GM23338 (cell line): ENCODE measurements at regions not wholly inside any gene's neighbourhood (a gene's known extent, or its start where the extent isn't known, plus 50 kb on each side); places are given as distances from the start of the nearest gene placed in this dataset.
"Not testable (repeated sequence)": the region's sequence is repeated elsewhere in the genome, so short reads cannot be mapped to it uniquely, and the experiment has no call there.

ENCODE experiments used
- ATAC-seq: fragments of 200-7000 bp; cut with Tn5 transposase; 3 replicates; pipeline ENCODE4 v1.9.1; 2020
- DNase-seq: peaks from one replicate; pipeline ENCODE4 v3.0.0-alpha.2; 2015; ENCODE audit warnings: low spot score
- H2AFZ ChIP-seq: fragments of 200-600 bp; sonication (generic); 2 replicates; pipeline ENCODE4 v1.8.0; 2016; ENCODE audit warnings: antibody characterized with exemption, mild to moderate bottlenecking, moderate library complexity
- H3F3A ChIP-seq: fragments of 200-600 bp; sonication (generic); replicated peaks from 2 replicates; pipeline ENCODE4 v1.8.0; 2017; ENCODE audit warnings: antibody characterized with exemption, mixed run types, low read depth
- H3K27ac ChIP-seq: fragments of 200-600 bp; sonication (generic); 2 replicates; pipeline ENCODE4 v1.6.1; 2016; ENCODE audit warnings: low read depth
- H3K27me3 ChIP-seq: fragments of 200-600 bp; sonication (generic); 2 replicates; pipeline ENCODE4 v1.8.0; 2016; ENCODE audit warnings: mild to moderate bottlenecking, mixed run types, moderate library complexity; ENCODE audit not compliant: insufficient read depth
- H3K36me3 ChIP-seq: fragments of 200-600 bp; sonication (generic); 2 replicates; pipeline ENCODE4 v1.8.0; 2016; ENCODE audit warnings: mild to moderate bottlenecking; ENCODE audit not compliant: insufficient read depth
- H3K4me1 ChIP-seq: fragments of 200-600 bp; sonication (generic); 2 replicates; pipeline ENCODE4 v1.8.0; 2016; ENCODE audit warnings: mild to moderate bottlenecking, moderate library complexity; ENCODE audit not compliant: insufficient read depth
- H3K4me2 ChIP-seq: fragments of 200-600 bp; sonication (generic); 2 replicates; pipeline ENCODE4 v1.7.1; 2017; ENCODE audit warnings: mixed run types
- H3K4me3 ChIP-seq: fragments of 200-600 bp; sonication (generic); 2 replicates; pipeline ENCODE4 v1.6.1; 2016; ENCODE audit warnings: mixed run types
- H3K79me2 ChIP-seq: fragments of 200-600 bp; sonication (generic); replicated peaks from 2 replicates; pipeline ENCODE4 v1.8.0; 2017; ENCODE audit warnings: mild to moderate bottlenecking; ENCODE audit not compliant: insufficient read depth
- H3K9me2 ChIP-seq: fragments of 200-600 bp; sonication (generic); 2 replicates; pipeline ENCODE4 v1.8.0; 2017; ENCODE audit not compliant: insufficient read depth
- H4K20me1 ChIP-seq: fragments of 200-600 bp; sonication (generic); replicated peaks from 2 replicates; pipeline ENCODE4 v1.8.0; 2017; ENCODE audit warnings: mild to moderate bottlenecking; ENCODE audit not compliant: insufficient read depth
- H3K27ac Mint-ChIP-seq: 2 replicates; pipeline ENCODE4 v1.8.0; 2020; ENCODE audit warnings: inconsistent platforms, mild to moderate bottlenecking, moderate library complexity, mixed read lengths
- H3K27me3 Mint-ChIP-seq: 3 replicates; pipeline ENCODE4 v1.8.0; 2022; ENCODE audit warnings: low read depth, mild to moderate bottlenecking, moderate library complexity, mixed read lengths, inconsistent platforms; ENCODE audit not compliant: insufficient read depth, poor library complexity
- H3K36me3 Mint-ChIP-seq: 3 replicates; pipeline ENCODE4 v1.8.0; 2021; ENCODE audit warnings: low read depth, mild to moderate bottlenecking, inconsistent platforms, moderate library complexity, mixed read lengths
- H3K4me1 Mint-ChIP-seq: 3 replicates; pipeline ENCODE4 v1.8.0; 2020; ENCODE audit warnings: mild to moderate bottlenecking, inconsistent platforms, mixed read lengths
- H3K4me3 Mint-ChIP-seq: 3 replicates; pipeline ENCODE4 v1.8.0; 2021; ENCODE audit warnings: moderate library complexity, mild to moderate bottlenecking, inconsistent platforms, mixed read lengths
- H3K9me3 Mint-ChIP-seq: 3 replicates; pipeline ENCODE4 v1.8.0; 2020; ENCODE audit warnings: moderate library complexity, mild to moderate bottlenecking, inconsistent platforms, mixed read lengths
- CREB1 ChIP-seq: fragments of 250-450 bp; sonication (Bioruptor Pico); IDR thresholded peaks from 2 replicates; pipeline ENCODE4 v1.5.0; 2020; ENCODE audit warnings: low read depth, mild to moderate bottlenecking, moderate library complexity
- ETS1 ChIP-seq: IDR thresholded peaks from 2 replicates; pipeline ENCODE4 v1.6.1; 2016; ENCODE audit warnings: antibody characterized with exemption
- EZH2 ChIP-seq: fragments of 200-600 bp; sonication (generic); IDR thresholded peaks from one replicate; pipeline ENCODE4 v1.8.0; 2017; ENCODE audit warnings: antibody characterized with exemption, mild to moderate bottlenecking, low read depth; ENCODE audit not compliant: unreplicated experiment
- EZH2phosphoT487 ChIP-seq: fragments of 200-600 bp; sonication (generic); IDR thresholded peaks from one replicate; pipeline ENCODE4 v1.8.1; 2018; ENCODE audit warnings: antibody characterized with exemption; ENCODE audit not compliant: unreplicated experiment
- JUNB ChIP-seq: IDR thresholded peaks from one replicate; pipeline ENCODE4 v1.6.1; 2016; ENCODE audit warnings: antibody characterized with exemption; ENCODE audit not compliant: unreplicated experiment
- NANOG ChIP-seq: IDR thresholded peaks from 2 replicates; pipeline ENCODE4 v1.6.1; 2016; ENCODE audit warnings: antibody characterized with exemption, borderline replicate concordance
- REST ChIP-seq: IDR thresholded peaks from one replicate; pipeline ENCODE4 v1.6.1; 2018; ENCODE audit warnings: antibody characterized with exemption; ENCODE audit not compliant: unreplicated experiment
- STAT1 ChIP-seq: IDR thresholded peaks from one replicate; pipeline ENCODE4 v1.6.1; 2016; ENCODE audit warnings: antibody characterized with exemption; ENCODE audit not compliant: unreplicated experiment
- ZNF114 ChIP-seq: fragments of 250-450 bp; sonication (Bioruptor Pico); IDR thresholded peaks from 2 replicates; pipeline ENCODE4 v1.5.0; 2020; ENCODE audit warnings: mild to moderate bottlenecking, moderate library complexity
- ZNF331 ChIP-seq: fragments of 250-450 bp; sonication (Bioruptor Pico); IDR thresholded peaks from 2 replicates; pipeline ENCODE4 v1.5.0; 2020; ENCODE audit warnings: low read depth, mild to moderate bottlenecking, moderate library complexity
- ZNF462 ChIP-seq: fragments of 250-450 bp; sonication (Bioruptor Pico); IDR thresholded peaks from 2 replicates; pipeline ENCODE4 v1.5.0; 2020; ENCODE audit warnings: mild to moderate bottlenecking, moderate library complexity

GRCh38 chr7:27449046-27449445 lies 206.4 kb downstream of the EVX1 start:
- peak; percentile 36 for DNase-seq
- Histone ChIP-seq H3K4me3 (peak overlapping the region; percentile 45; the same call in 1 of the 2 replicates), H3K4me2 (peak overlapping the region; percentile 76), H2AFZ (peak overlapping the region; percentile 87; the same call in 1 of the 2 replicates)
- H3K36me3 ChIP-seq, H3K79me2 ChIP-seq, H4K20me1 ChIP-seq, H3K4me3 Mint-ChIP-seq, H3K27ac Mint-ChIP-seq, H3K4me1 ChIP-seq, H3K36me3 Mint-ChIP-seq, H3F3A ChIP-seq, H3K27ac ChIP-seq, H3K27me3 Mint-ChIP-seq, H3K9me3 Mint-ChIP-seq, H3K27me3 ChIP-seq, H3K9me2 ChIP-seq: not testable (repeated sequence)
- H3K4me1 Mint-ChIP-seq, result peaks cover 11% of the 10 kb centered on the region
- peak; percentile 43; the same call in 2 of the 3 replicates for ATAC-seq

GRCh38 chr7:27453702-27454405 lies 208.8 kb downstream of the HIBADH start:
- Histone ChIP-seq H3K9me2 (no peaks in the 10 kb centered on the region), H3F3A (no peaks in the 10 kb centered on the region), H3K36me3 (no peaks in the 10 kb centered on the region), H3K27me3 (no peaks in the 10 kb centered on the region), H4K20me1 (no peaks in the 10 kb centered on the region), H3K79me2 (no peaks in the 10 kb centered on the region), H3K4me3 (no peak overlapping the region), H3K4me1 (peaks cover 6% of the 10 kb centered on the region; the same call in 1 of the 2 replicates), H2AFZ (peak overlapping the region; percentile 76), H3K27ac (no peak overlapping the region), H3K4me2 (no peak overlapping the region)
- Mint-ChIP-seq H3K27ac (no peak overlapping the region), H3K4me1 (peaks cover 11% of the 10 kb centered on the region), H3K4me3 (no peak overlapping the region), H3K27me3 (peaks cover 8% of the 10 kb centered on the region), H3K36me3 (no peaks in the 10 kb centered on the region), H3K9me3 (no peaks in the 10 kb centered on the region)
- DNase-seq (no peak), ATAC-seq (peak; percentile 25; the same call in 1 of the 3 replicates)
- TF ChIP-seq ZNF331 (CRISPR knock-in tag) (no peak), STAT1 (no peak), EZH2 (no peak), ZNF462 (CRISPR knock-in tag) (no peak), REST (no peak), NANOG (no peak), JUNB (no peak), EZH2phosphoT487 (no peak), CREB1 (no peak), ZNF114 (CRISPR knock-in tag) (no peak), ETS1 (no peak)
